Mononuclear cell (primary cell): ENCODE measurements at regions not wholly inside any gene's neighbourhood (a gene's known extent, or its start where the extent isn't known, plus 50 kb on each side); places are given as distances from the start of the nearest gene placed in this dataset.
"Not testable (repeated sequence)": the region's sequence is repeated elsewhere in the genome, so short reads cannot be mapped to it uniquely, and the experiment has no call there.

ENCODE experiments used
- H3K27me3 ChIP-seq: 2 replicates; pipeline ENCODE4 v1.6.0; 2011; ENCODE audit warnings: low read length, control low read depth; ENCODE audit not compliant: insufficient read depth
- H3K4me1 ChIP-seq: 2 replicates; pipeline ENCODE4 v1.5.1; 2011; ENCODE audit warnings: mild to moderate bottlenecking, low read length, control low read depth; ENCODE audit not compliant: insufficient read depth
- H3K4me3 ChIP-seq: 2 replicates; pipeline ENCODE4 v1.5.1; 2011; ENCODE audit warnings: mild to moderate bottlenecking, low read length, moderate library complexity
- H3K9me3 ChIP-seq: 2 replicates; pipeline ENCODE4 v1.5.1; 2011; ENCODE audit warnings: low read depth, mild to moderate bottlenecking, control low read depth, low read length

- Histone ChIP-seq H3K27me3 (no peaks in the 10 kb centered on the region), H3K4me1 (no peaks in the 10 kb centered on the region), H3K4me3 (no peak overlapping the region), H3K9me3 (no peaks in the 10 kb centered on the region)
Observed at GRCh38 chr3:10688126-10688525, 127.9 kb upstream of the SLC6A11 start.

DNA sequence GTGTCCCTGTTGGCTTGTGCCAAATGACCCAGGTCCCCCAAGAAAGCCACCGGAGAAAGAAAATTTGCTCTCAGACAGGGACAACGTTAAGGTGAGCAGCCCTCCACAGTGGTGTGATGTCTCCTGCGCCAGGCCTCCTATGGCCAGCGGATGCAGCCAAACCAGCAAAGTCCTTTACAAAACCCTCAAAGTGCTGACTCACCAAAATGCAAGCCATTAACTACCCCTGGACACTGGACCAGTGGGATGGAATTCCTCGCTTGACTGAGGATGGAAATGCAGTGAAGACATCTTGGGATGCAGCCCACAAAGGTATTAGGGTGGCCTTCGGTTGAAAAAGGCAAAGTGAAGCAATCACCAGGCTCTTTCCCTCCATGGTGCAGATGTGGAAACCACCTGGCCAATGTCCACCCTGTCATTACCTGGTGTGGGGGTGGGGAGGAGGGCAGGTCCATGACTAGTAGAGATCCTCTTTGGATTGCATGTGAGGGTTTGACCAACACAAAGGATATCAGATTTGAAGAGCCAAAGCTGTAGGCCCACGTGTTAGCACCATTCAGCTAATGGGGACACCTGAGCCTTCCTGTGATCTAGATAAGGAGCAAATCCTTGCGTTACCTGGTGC lies 127.4 kb upstream of the SLC6A11 start:
- Histone ChIP-seq H3K9me3 (no peaks in the 10 kb centered on the region), H3K4me1 (no peaks in the 10 kb centered on the region), H3K4me3 (no peak overlapping the region), H3K27me3 (no peaks in the 10 kb centered on the region)

DNA sequence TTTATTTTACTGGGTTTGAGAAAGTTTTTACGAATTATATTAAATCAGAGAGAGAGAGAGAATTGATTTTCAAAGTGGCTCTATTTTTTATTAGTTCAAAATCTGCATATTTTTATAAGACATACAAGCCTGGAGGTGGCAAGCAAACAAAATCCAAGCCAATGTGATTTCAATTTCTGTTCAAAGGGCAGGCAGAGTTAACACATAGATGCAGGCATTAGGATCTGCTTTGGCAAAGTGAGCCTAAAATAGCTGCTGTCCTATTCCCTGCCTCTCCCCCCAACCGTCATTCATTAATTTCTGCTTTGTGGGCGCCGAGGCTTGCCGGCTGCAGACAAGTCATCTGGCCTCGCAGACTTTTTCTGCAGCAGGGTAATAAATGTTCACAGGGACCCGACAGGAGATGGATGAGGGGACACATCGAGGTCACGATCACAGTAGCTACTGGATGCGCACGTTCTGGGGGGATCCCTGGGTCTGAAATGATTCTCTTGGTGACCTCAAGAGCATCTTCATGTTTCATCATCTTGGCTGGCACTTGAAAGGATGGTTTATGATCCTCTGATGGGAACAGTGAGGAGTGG lies 123.9 kb upstream of the SLC6A11 start:
- no peaks in the 10 kb centered on the region for H3K4me1 ChIP-seq
- no peak overlapping the region for H3K4me3 ChIP-seq
- no peaks in the 10 kb centered on the region for H3K9me3 ChIP-seq
- no peaks in the 10 kb centered on the region for H3K27me3 ChIP-seq

DNA sequence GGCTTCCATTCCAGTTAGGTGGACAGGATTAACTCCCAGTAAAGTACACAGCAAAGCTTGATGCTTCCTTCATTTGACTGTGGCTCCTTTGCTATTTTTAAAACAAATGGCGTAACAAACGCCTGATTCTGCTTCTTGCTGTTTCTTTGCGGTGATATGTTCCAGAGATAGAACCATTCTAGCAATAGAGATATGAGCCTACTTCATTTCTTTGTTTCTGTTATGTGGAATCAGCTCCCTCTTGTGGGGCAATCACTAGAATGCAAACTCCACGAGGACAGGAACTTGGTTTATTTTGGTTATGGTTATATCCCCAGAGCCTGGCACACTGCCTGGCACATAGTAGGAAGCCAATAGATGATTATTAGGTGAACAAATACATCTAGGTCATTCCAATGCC lies 122.6 kb upstream of the SLC6A11 start:
- no peaks in the 10 kb centered on the region for H3K27me3 ChIP-seq
- H3K4me3 ChIP-seq: no peak overlapping the region
- H3K9me3 ChIP-seq: no peaks in the 10 kb centered on the region
- no peaks in the 10 kb centered on the region for H3K4me1 ChIP-seq

GRCh38 chr3:10694179-10694578 lies 121.8 kb upstream of the SLC6A11 start:
- Histone ChIP-seq H3K9me3 (no peaks in the 10 kb centered on the region), H3K27me3 (no peaks in the 10 kb centered on the region), H3K4me1 (no peaks in the 10 kb centered on the region), H3K4me3 (no peak overlapping the region)

DNA sequence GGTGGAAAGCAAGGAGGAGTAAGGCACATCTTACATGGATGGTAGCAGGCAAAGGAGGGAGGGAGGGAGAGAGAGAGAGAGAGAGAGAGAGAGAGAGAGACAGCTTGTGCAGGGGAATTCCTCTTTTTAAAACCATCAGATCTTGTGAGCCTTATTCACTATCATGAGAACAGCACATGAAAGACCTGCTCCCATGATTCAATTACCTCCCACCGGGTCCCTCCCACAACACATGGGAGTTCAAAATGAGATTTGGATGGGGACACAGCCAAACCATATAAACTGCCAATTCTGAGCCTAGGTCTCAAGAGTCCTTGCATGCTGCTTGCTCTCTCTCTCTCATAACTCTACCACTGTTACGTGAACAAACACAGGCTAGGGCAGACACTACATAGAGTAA lies 120.8 kb upstream of the SLC6A11 start:
- H3K27me3 ChIP-seq, H3K4me1 ChIP-seq, H3K4me3 ChIP-seq, H3K9me3 ChIP-seq: not testable (repeated sequence)

GRCh38 chr3:10695595-10696285 lies 120.3 kb upstream of the SLC6A11 start:
- H3K4me1 ChIP-seq: no peaks in the 10 kb centered on the region
- H3K4me3 ChIP-seq: no peak overlapping the region
- no peaks in the 10 kb centered on the region for H3K9me3 ChIP-seq
- no peaks in the 10 kb centered on the region for H3K27me3 ChIP-seq

DNA sequence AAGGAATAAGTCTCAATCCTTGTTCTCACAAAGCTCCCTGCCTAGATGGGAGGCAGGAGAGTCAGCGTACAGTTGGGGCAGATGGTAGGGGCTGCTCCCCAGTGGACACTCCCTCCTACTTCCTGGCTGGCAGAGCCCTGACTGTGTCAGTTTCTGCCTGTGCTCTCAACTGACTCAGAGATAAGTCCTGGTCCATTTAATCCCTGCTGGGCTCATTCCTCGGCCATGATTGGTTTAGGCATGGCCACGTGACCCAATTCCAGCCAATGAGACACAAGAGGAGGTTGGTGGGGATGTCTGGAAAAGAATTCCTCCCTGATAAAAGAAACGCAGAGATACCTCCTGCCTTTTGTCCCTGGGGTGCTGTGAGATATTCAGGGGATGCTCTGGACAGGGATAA lies 118.1 kb upstream of the SLC6A11 start:
- Histone ChIP-seq H3K9me3 (no peaks in the 10 kb centered on the region), H3K4me1 (no peaks in the 10 kb centered on the region), H3K4me3 (no peak overlapping the region), H3K27me3 (peaks cover 5% of the 10 kb centered on the region)

DNA sequence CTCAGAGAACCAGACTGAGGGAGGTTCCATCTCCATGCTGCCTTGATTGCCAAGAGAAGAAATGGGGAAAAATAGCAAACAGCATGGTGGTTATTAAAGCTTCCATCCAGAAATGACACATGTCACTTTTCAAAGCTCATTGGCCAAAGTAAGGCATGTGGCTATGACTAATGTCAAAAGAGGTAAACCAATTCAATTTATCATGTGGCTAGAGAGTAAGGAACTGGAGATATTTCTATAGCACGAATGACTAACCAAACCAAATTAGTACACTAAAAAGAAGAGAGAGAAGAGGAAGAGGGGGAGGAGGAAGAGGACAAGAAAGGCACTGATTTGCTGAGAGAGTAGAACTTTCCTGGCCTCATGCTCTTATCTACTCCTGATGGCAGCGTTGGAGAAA lies 115.2 kb upstream of the SLC6A11 start:
- H3K4me1 ChIP-seq: no peaks in the 10 kb centered on the region
- H3K9me3 ChIP-seq: no peaks in the 10 kb centered on the region
- no peak overlapping the region for H3K4me3 ChIP-seq
- H3K27me3 ChIP-seq: peaks cover 24% of the 10 kb centered on the region

GRCh38 chr3:10702961-10703740 lies 112.9 kb upstream of the SLC6A11 start:
- H3K4me1 ChIP-seq: no peaks in the 10 kb centered on the region
- H3K27me3 ChIP-seq: peaks cover 40% of the 10 kb centered on the region
- no peaks in the 10 kb centered on the region for H3K9me3 ChIP-seq
- H3K4me3 ChIP-seq: no peak overlapping the region

DNA sequence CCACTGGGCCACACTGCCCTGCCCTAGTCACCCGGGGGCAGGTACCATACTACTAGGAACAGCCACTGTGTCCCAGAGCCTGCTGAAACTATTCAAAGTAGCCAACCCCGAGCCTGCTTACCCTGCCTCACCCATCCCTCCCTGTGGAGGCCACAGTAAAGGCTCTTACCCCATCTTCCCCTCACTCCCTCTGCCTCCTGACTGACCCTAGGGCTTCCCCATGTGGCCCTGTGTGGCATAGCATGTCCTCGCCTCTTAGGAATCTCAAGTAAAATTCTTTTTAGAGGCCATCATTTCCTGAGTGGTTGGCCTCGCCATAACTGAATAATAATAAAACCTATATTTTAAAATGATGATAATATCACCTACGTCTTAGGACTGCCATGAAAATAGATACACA lies 112.2 kb upstream of the SLC6A11 start:
- no peaks in the 10 kb centered on the region for H3K4me1 ChIP-seq
- no peaks in the 10 kb centered on the region for H3K9me3 ChIP-seq
- H3K4me3 ChIP-seq: no peak overlapping the region
- H3K27me3 ChIP-seq: peaks cover 46% of the 10 kb centered on the region

DNA sequence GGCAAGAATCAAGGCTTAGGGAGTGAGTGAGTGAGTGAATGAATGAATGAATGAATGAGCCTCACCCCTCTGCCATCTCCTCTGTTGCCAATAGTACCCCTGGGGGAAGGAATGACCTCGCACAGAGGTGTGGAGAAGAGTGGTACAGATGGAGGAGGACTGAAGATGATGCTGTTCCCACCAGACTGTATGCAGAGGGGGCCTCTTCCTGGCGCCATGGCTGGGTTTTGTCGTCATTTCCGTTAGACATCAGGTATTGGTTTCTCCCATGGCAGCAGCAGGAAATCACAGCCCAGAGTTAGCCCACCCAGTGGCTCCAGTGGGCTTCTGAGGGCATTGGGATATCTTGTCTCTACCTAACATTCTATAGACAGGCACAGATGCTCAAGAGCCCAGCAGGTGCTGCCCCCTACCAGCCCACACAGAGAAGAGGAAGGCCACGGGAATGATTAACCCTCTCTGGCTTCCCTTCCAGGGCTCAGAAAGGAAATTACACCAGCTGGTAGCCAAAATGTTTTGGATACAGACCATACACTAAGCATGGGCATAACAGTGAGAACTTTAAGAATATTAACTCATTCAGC lies 109.8 kb upstream of the SLC6A11 start:
- Histone ChIP-seq H3K4me1 (no peaks in the 10 kb centered on the region), H3K4me3 (no peak overlapping the region), H3K9me3 (no peaks in the 10 kb centered on the region), H3K27me3 (peaks cover 55% of the 10 kb centered on the region)

GRCh38 chr3:10706740-10707399 lies 109.2 kb upstream of the SLC6A11 start:
- Histone ChIP-seq H3K27me3 (peaks cover 55% of the 10 kb centered on the region), H3K4me3 (no peak overlapping the region), H3K4me1 (no peaks in the 10 kb centered on the region), H3K9me3 (no peaks in the 10 kb centered on the region)

DNA sequence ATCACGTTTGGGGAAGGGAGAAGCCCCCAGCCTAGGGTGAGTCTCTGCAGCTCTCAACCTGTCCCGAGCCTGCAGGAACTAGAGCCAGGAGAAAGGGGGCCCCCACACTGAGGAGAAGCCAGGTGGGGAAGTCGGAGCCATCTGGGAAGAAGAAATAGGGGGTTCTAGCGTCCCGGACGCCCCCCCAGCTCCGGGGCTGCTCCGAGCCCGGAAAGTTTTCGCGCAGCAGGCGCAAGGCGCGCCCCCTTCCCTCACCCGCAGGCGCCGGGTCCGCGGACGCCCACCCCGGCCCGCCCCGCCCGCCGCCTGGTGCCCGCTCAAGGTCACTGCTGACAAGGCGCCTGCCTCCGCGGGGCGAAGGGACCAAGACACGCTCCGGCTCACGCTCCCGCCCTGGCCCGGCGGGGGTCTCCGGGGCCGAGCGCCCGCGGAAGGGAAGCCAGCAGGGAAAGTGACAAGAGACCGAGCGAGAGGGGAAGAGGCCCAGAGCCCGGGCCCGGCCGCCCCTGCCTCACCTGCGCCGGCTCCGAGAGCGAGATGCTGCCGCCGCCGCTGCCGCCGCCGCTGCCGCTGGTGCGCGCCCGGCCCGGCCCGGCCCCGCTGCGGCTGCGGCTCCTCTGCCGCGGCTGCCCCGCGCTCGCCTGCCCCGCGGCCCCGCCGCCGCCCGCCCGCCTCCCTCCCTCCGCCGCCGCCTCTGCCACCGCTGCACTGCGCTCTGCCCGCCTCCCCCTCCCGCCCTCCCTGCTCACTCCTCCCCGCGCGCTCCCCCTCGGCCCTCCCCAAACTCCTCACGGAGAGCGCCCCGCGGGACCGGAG lies 108.4 kb upstream of the SLC6A11 start:
- H3K4me3 ChIP-seq: no peak overlapping the region
- H3K27me3 ChIP-seq: peaks cover 54% of the 10 kb centered on the region
- no peaks in the 10 kb centered on the region for H3K9me3 ChIP-seq
- H3K4me1 ChIP-seq: no peaks in the 10 kb centered on the region
